DOHH2 (cell line): ENCODE measurements at regions not wholly inside any gene's neighbourhood (a gene's known extent, or its start where the extent isn't known, plus 50 kb on each side); places are given as distances from the start of the nearest gene placed in this dataset.

Experiments
- H3F3A ChIP-seq: fragments of 200-600 bp; sonication (generic), shearing (Covaris generic); 2 replicates; pipeline ENCODE4 v1.6.0; 2016; ENCODE audit warnings: antibody characterized with exemption, mild to moderate bottlenecking; ENCODE audit not compliant: control insufficient read depth, insufficient read depth
- H3K27ac ChIP-seq: fragments of 200-600 bp; sonication (generic); 2 replicates; pipeline ENCODE4 v1.5.1; 2014; ENCODE audit warnings: low read depth, mild to moderate bottlenecking, low read length, moderate library complexity
- H3K27me3 ChIP-seq: fragments of 200-600 bp; sonication (generic); 2 replicates; pipeline ENCODE4 v1.6.1; 2014; ENCODE audit warnings: mild to moderate bottlenecking, low read length, mixed read lengths; ENCODE audit not compliant: control insufficient read depth
- H3K36me3 ChIP-seq: fragments of 200-600 bp; sonication (generic); 2 replicates; pipeline ENCODE4 v1.6.1; 2014; ENCODE audit warnings: mild to moderate bottlenecking, low read length, moderate library complexity, mixed read lengths; ENCODE audit not compliant: control insufficient read depth
- H3K4me1 ChIP-seq: fragments of 200-600 bp; sonication (generic); 2 replicates; pipeline ENCODE4 v1.6.1; 2014; ENCODE audit warnings: mild to moderate bottlenecking, low read length, mixed read lengths; ENCODE audit not compliant: control insufficient read depth
- H3K4me2 ChIP-seq: fragments of 200-600 bp; sonication (generic); 2 replicates; pipeline ENCODE4 v1.6.0; 2014; ENCODE audit warnings: mild to moderate bottlenecking, low read length, moderate library complexity
- H3K4me3 ChIP-seq: fragments of 200-600 bp; sonication (generic); 2 replicates; pipeline ENCODE4 v1.5.1; 2014; ENCODE audit warnings: mild to moderate bottlenecking, low read length, mixed read lengths
- H3K79me2 ChIP-seq: fragments of 200-600 bp; sonication (generic); 2 replicates; pipeline ENCODE4 v1.6.1; 2014; ENCODE audit warnings: mild to moderate bottlenecking, low read length, mixed read lengths; ENCODE audit not compliant: control insufficient read depth
- H3K9me2 ChIP-seq: fragments of 200-600 bp; sonication (generic); replicated peaks from 2 replicates; pipeline ENCODE4 v1.6.1; 2014; ENCODE audit warnings: mild to moderate bottlenecking, low read length, mixed read lengths; ENCODE audit not compliant: control insufficient read depth
- H3K9me3 ChIP-seq: fragments of 200-600 bp; sonication (generic); 2 replicates; pipeline ENCODE4 v1.6.1; 2014; ENCODE audit warnings: antibody characterized with exemption, low read length, mixed read lengths; ENCODE audit not compliant: control insufficient read depth, insufficient read depth
- H4K20me1 ChIP-seq: fragments of 200-600 bp; sonication (generic); 2 replicates; pipeline ENCODE4 v1.6.0; 2014; ENCODE audit warnings: low read depth, mild to moderate bottlenecking, antibody characterized with exemption, low read length, moderate library complexity; ENCODE audit not compliant: control insufficient read depth, insufficient read depth
- EZH2phosphoT487 ChIP-seq: fragments of 200-600 bp; sonication (generic); IDR thresholded peaks from 2 replicates; pipeline ENCODE4 v1.6.1; 2017; ENCODE audit warnings: borderline replicate concordance, mild to moderate bottlenecking, antibody characterized with exemption, low read length, moderate library complexity, mixed read lengths
- TF ChIP-seq, protein P1 (sequence below): fragments of 200-600 bp; sonication (generic); IDR thresholded peaks from one replicate; pipeline ENCODE4 v1.5.1; 2014; ENCODE audit warnings: antibody characterized with exemption, mild to moderate bottlenecking, low read depth, low read length; ENCODE audit not compliant: poor library complexity, severe bottlenecking

DNA sequence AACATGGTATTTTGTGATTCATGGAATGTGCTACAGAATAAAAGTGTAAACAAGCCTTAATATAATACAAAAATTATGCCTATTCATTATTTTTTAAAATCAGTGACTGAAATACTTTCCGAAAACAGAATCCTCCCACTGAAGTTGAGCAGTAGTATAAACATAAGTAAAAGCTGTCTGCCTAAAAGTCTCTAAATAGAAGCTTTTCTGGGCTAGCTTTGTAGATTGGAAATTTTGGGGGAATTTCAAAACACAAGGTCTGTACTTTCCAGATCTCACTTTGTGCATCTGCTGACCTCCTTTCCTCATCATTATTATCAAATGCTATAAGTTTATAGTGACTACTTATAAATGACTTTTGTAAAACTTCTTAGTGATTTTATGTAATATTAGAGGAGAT lies 80.4 kb upstream of the TRHDE start:
- TF ChIP-seq, protein P1, sequence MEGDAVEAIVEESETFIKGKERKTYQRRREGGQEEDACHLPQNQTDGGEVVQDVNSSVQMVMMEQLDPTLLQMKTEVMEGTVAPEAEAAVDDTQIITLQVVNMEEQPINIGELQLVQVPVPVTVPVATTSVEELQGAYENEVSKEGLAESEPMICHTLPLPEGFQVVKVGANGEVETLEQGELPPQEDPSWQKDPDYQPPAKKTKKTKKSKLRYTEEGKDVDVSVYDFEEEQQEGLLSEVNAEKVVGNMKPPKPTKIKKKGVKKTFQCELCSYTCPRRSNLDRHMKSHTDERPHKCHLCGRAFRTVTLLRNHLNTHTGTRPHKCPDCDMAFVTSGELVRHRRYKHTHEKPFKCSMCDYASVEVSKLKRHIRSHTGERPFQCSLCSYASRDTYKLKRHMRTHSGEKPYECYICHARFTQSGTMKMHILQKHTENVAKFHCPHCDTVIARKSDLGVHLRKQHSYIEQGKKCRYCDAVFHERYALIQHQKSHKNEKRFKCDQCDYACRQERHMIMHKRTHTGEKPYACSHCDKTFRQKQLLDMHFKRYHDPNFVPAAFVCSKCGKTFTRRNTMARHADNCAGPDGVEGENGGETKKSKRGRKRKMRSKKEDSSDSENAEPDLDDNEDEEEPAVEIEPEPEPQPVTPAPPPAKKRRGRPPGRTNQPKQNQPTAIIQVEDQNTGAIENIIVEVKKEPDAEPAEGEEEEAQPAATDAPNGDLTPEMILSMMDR: no peak
- no peak for TF ChIP-seq EZH2phosphoT487
- Histone ChIP-seq H3K36me3 (no peaks in the 10 kb centered on the region), H3F3A (no peaks in the 10 kb centered on the region), H3K9me3 (no peaks in the 10 kb centered on the region), H3K27ac (no peak overlapping the region), H3K9me2 (no peaks in the 10 kb centered on the region), H3K27me3 (0 out of 2 replicates have a peak, but pooled peaks cover 3% of the 10 kb centered on the region), H3K4me3 (no peak overlapping the region), H4K20me1 (no peaks in the 10 kb centered on the region), H3K4me2 (no peak overlapping the region), H3K79me2 (no peaks in the 10 kb centered on the region), H3K4me1 (no peaks in the 10 kb centered on the region)

DNA sequence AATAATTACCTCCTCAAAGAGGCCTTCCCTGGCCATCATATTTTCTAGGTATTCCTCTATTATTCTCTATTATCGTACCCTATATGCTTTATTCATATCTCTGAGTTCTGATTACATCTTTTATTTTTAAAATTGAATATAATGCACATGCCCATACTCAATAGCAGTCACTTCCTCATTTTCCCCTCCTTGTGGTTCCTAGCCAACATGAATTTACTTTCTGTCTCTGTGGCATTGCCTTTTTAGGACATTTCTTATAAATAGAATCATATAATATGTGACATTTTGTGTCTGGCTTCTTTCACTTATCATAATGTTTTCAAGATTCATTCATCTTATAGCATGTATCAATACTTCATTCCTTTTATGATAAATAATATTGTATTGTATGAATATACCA lies 74.4 kb upstream of the TRHDE start:
- 0 out of 2 replicates have a peak, but pooled peaks cover 3% of the 10 kb centered on the region for H3K27me3 ChIP-seq
- TF ChIP-seq, protein P1: no peak
- TF ChIP-seq EZH2phosphoT487: no peak
- no peaks in the 10 kb centered on the region for H3K79me2 ChIP-seq
- H3K4me3 ChIP-seq: no peak overlapping the region
- H3K27ac ChIP-seq: no peak overlapping the region
- no peaks in the 10 kb centered on the region for H3F3A ChIP-seq
- H3K4me1 ChIP-seq: no peaks in the 10 kb centered on the region
- no peak overlapping the region for H3K4me2 ChIP-seq
- H4K20me1 ChIP-seq: no peaks in the 10 kb centered on the region
- no peaks in the 10 kb centered on the region for H3K36me3 ChIP-seq
- H3K9me2 ChIP-seq: no peaks in the 10 kb centered on the region
- H3K9me3 ChIP-seq: no peaks in the 10 kb centered on the region

DNA sequence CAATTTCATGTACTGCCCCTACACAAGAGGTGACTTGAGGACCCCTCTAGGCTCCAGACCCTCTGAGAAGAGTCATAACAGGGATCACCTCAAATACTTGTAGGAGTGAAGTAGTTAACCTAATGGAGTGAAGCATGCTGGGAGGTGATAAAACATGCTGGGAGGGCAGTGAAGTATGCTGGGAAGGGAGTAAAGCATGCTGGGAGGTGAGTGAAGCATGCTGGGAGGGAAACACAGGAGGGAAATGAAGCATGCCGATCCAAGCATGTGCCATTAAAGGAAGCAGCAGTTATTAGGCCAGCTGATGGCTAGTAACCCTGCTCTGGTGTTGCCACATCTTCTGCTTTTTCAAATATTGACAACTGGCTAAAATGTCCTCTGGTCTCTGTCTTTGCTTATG lies 70.7 kb upstream of the TRHDE start:
- no peak overlapping the region for H3K4me3 ChIP-seq
- H3K27me3 ChIP-seq: no peaks in the 10 kb centered on the region
- no peaks in the 10 kb centered on the region for H4K20me1 ChIP-seq
- TF ChIP-seq, protein P1: no peak
- no peak for TF ChIP-seq EZH2phosphoT487
- no peak overlapping the region for H3K4me2 ChIP-seq
- H3K36me3 ChIP-seq: no peaks in the 10 kb centered on the region
- no peak overlapping the region for H3K27ac ChIP-seq
- no peaks in the 10 kb centered on the region for H3F3A ChIP-seq
- H3K4me1 ChIP-seq: no peaks in the 10 kb centered on the region
- H3K9me3 ChIP-seq: no peaks in the 10 kb centered on the region
- no peaks in the 10 kb centered on the region for H3K79me2 ChIP-seq
- no peaks in the 10 kb centered on the region for H3K9me2 ChIP-seq
